IMR-90 (cell line): ENCODE measurements at regions not wholly inside any gene's neighbourhood (a gene's known extent, or its start where the extent isn't known, plus 50 kb on each side); places are given as distances from the start of the nearest gene placed in this dataset.
A peak's percentile ranks its signal among the peaks of the same experiment; 100 is the strongest.

Source experiments
- BHLHE40 ChIP-seq: fragments of 150-350 bp; IDR thresholded peaks from 2 replicates; pipeline ENCODE4 v1.6.1; 2016; ENCODE audit warnings: mild to moderate bottlenecking, low read depth, low read length
- CEBPB ChIP-seq: IDR thresholded peaks from 2 replicates; pipeline ENCODE4 v1.6.1; 2012; ENCODE audit warnings: low read depth, low read length, improper control_type of control experiment
- CHD1 ChIP-seq: IDR thresholded peaks from 2 replicates; pipeline ENCODE4 v1.6.1; 2012; ENCODE audit warnings: low read depth, low read length, improper control_type of control experiment
- MAFK ChIP-seq: IDR thresholded peaks from 2 replicates; pipeline ENCODE4 v1.6.1; 2012; ENCODE audit warnings: low read depth, low read length, improper control_type of control experiment
- MXI1 ChIP-seq: IDR thresholded peaks from 2 replicates; pipeline ENCODE4 v1.6.1; 2012; ENCODE audit warnings: low read depth, mild to moderate bottlenecking, low read length, moderate library complexity, borderline replicate concordance
- NFE2L2 ChIP-seq: fragments of 150-350 bp; IDR thresholded peaks from 2 replicates; pipeline ENCODE4 v1.6.1; 2016; ENCODE audit warnings: low read depth, mild to moderate bottlenecking, low read length
- POLR2A ChIP-seq: IDR thresholded peaks from 2 replicates; pipeline ENCODE4 v1.6.1; 2012; ENCODE audit warnings: mild to moderate bottlenecking, low read depth, low read length
- RAD21 ChIP-seq: IDR thresholded peaks from 2 replicates; pipeline ENCODE4 v1.6.1; 2012; ENCODE audit warnings: low read length, improper control_type of control experiment
- RCOR1 ChIP-seq: IDR thresholded peaks from 2 replicates; pipeline ENCODE4 v1.6.1; 2012; ENCODE audit warnings: mild to moderate bottlenecking, low read length, improper control_type of control experiment; ENCODE audit not compliant: insufficient replicate concordance
- RFX5 ChIP-seq: IDR thresholded peaks from 2 replicates; pipeline ENCODE4 v1.8.0; 2012; ENCODE audit warnings: low read depth, mild to moderate bottlenecking, low read length, moderate library complexity
- SMC3 ChIP-seq: fragments of 150-350 bp; IDR thresholded peaks from 2 replicates; pipeline ENCODE4 v1.6.1; 2016; ENCODE audit warnings: low read depth, mild to moderate bottlenecking, antibody characterized with exemption, low read length, moderate library complexity
- TF ChIP-seq, protein P1 (sequence below): conservative IDR thresholded peaks from 2 replicates; pipeline ENCODE4 v1.5.1; 2012; ENCODE audit warnings: mild to moderate bottlenecking, low read depth, low read length, improper control_type of control experiment
- TF ChIP-seq, protein P2 (sequence below): fragments of 150-350 bp; IDR thresholded peaks from 2 replicates; pipeline ENCODE4 v1.6.1; 2017; ENCODE audit warnings: mild to moderate bottlenecking, antibody characterized with exemption, low read length, low read depth

DNA sequence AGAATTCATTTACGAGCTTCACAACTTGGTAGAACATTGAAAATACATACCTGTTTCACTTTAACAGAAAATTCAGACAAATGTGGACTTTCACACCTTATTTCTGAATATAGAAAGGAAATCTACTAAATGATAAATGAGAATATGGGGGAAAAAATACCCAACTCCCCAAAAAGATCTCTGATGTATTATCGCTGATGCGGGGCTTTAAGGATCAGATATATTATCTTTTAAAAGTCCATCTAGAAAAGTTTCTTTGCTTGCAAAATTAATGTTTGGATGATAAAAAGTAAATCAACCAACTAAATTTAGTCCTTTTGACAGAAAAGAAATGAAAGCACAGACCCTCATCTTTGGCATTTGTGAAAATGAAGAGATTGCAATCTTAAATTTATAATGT is 540.1 kb upstream of the CHAC2 start:
- TF ChIP-seq, protein P1, sequence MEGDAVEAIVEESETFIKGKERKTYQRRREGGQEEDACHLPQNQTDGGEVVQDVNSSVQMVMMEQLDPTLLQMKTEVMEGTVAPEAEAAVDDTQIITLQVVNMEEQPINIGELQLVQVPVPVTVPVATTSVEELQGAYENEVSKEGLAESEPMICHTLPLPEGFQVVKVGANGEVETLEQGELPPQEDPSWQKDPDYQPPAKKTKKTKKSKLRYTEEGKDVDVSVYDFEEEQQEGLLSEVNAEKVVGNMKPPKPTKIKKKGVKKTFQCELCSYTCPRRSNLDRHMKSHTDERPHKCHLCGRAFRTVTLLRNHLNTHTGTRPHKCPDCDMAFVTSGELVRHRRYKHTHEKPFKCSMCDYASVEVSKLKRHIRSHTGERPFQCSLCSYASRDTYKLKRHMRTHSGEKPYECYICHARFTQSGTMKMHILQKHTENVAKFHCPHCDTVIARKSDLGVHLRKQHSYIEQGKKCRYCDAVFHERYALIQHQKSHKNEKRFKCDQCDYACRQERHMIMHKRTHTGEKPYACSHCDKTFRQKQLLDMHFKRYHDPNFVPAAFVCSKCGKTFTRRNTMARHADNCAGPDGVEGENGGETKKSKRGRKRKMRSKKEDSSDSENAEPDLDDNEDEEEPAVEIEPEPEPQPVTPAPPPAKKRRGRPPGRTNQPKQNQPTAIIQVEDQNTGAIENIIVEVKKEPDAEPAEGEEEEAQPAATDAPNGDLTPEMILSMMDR: no peak
- TF ChIP-seq POLR2A (no peak), CEBPB (no peak), SMC3 (no peak), MXI1 (no peak), RAD21 (no peak), CHD1 (no peak), BHLHE40 (no peak), MAFK (peak; percentile 88), RCOR1 (no peak), RFX5 (no peak), NFE2L2 (no peak)
- TF ChIP-seq, protein P2, sequence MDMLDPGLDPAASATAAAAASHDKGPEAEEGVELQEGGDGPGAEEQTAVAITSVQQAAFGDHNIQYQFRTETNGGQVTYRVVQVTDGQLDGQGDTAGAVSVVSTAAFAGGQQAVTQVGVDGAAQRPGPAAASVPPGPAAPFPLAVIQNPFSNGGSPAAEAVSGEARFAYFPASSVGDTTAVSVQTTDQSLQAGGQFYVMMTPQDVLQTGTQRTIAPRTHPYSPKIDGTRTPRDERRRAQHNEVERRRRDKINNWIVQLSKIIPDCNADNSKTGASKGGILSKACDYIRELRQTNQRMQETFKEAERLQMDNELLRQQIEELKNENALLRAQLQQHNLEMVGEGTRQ: no peak
